ENCODE measurements at regions not wholly inside any gene's neighbourhood (a gene's known extent, or its start where the extent isn't known, plus 50 kb on each side); places are given as distances from the start of the nearest gene placed in this dataset.

DNA sequence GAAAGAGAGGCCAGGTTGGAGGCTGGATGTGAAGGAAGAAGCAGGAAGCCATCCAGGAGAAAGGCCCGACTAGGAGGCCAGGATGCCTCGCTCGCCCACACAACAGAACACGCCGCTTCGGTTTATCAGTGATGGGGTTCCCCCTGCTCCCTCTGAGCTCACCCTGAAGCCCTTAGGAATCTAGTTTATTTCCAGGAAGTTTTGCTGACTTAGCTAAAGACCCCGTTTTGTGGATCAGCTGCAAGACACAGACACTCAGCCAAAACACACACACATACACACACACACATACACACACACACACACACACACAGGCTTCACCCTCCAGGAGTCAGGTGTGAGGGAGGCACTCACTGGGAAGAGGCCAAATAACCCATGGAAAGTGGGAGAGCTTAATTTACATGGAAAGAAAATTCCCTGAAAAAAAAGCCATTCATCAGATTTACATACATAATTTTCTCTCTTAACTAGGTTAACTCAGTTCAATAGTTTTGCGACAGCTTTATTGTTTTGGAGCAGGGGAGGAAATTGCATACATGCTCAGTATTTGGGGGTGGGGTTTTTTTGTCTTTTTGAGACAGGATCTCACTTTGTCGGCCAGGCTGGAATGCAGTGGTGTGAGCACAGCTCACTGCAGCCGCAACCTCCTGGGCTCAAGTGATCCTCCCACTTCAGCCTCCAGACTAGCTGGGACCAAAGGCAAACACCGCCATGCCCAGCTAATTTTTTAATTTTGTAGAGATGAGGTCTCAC is 92.7 kb upstream of the HAND1 start:
- TF ChIP-seq, protein P1, sequence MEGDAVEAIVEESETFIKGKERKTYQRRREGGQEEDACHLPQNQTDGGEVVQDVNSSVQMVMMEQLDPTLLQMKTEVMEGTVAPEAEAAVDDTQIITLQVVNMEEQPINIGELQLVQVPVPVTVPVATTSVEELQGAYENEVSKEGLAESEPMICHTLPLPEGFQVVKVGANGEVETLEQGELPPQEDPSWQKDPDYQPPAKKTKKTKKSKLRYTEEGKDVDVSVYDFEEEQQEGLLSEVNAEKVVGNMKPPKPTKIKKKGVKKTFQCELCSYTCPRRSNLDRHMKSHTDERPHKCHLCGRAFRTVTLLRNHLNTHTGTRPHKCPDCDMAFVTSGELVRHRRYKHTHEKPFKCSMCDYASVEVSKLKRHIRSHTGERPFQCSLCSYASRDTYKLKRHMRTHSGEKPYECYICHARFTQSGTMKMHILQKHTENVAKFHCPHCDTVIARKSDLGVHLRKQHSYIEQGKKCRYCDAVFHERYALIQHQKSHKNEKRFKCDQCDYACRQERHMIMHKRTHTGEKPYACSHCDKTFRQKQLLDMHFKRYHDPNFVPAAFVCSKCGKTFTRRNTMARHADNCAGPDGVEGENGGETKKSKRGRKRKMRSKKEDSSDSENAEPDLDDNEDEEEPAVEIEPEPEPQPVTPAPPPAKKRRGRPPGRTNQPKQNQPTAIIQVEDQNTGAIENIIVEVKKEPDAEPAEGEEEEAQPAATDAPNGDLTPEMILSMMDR (IDR thresholded peaks at IDR 0.05), result no peak

DNA sequence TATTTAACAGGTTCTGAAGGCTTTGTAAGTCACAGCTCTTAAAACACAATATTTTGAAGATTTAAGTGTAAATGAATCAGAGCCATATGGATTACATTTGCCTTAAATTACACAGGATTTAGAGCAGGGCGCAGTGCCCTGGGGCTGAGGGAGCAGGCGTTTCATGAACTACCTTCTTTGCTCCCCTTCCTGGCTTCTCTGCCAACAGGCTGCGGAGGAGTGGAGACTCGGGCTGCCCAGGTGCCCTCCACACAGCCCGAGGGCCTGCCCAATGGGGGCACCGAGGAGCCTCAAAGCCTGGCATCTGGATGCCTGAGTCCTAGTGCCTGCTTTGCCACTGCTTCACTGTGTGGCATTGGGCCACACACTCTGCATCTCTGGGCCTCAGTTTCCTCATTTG is 90.6 kb upstream of the HAND1 start:
- TF ChIP-seq, protein P1 (IDR thresholded peaks at IDR 0.05), result no peak

DNA sequence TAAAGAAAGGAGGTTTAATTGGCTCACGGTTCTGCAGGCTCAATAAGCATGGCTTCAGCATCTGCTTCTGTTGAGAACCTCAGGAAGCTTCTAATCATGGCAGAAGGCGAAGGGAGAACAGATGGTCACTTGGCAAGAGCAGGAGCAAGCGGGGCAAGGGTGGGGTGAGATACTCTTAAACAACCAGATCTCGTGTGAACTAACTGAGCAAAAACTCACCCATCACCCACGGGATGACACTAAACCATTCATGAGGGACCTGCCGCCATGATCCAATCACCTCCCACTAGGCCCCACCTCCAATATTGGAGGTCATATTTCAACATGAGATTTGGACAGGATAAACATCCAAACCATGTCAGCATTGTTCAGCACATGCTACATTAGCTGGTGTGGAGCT is 89.1 kb upstream of the HAND1 start:
- TF ChIP-seq, protein P1 (IDR thresholded peaks at IDR 0.05), result no peak

DNA sequence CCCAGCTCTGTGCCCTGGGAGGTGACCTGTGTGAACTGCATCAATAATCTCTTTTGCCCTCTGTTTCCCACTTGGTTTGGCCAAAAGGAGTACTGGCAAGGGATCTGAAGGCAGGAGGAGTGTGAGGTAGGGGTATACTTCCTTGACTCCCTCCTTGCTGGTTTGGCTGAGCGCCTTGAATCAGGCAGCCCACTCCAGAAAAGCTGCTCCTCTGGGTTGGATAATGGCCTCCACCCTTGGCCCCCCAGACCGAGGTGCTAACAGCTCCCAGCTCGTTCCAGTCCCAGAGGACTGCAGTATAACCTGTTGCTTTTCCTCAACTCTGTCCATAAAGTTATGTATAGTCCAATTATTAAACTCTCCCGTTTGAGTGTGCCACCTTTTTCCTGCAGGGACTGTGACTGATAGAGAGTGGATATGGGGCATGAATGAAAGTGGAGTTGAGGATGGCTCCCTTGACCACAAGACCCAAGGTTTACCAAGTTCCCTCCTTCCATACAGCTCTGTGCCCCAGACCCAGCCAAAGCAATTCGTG is 88.2 kb upstream of the HAND1 start:
- TF ChIP-seq, protein P1 (IDR thresholded peaks at IDR 0.05), result no peak

DNA sequence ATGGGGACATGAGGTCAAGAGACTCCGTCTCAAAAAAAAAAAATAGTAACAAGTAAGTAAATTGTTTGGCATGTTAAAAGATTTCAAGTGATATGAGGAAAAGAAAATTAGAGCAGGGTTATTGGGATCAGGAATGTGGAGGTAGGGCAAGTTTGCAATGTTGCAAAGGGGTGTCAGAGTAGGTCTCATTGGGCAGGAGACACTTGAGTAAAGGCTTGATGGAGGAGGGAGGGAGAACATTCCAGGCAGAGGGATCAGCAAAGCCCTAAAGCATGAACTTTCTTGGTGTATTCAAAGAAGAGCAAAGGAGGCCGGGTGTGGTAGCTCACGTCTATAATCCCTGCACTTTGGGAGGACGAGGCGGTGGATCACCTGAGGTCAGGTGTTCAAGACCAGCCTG is 87.1 kb upstream of the HAND1 start:
- TF ChIP-seq, protein P1 (IDR thresholded peaks at IDR 0.05), result no peak

DNA sequence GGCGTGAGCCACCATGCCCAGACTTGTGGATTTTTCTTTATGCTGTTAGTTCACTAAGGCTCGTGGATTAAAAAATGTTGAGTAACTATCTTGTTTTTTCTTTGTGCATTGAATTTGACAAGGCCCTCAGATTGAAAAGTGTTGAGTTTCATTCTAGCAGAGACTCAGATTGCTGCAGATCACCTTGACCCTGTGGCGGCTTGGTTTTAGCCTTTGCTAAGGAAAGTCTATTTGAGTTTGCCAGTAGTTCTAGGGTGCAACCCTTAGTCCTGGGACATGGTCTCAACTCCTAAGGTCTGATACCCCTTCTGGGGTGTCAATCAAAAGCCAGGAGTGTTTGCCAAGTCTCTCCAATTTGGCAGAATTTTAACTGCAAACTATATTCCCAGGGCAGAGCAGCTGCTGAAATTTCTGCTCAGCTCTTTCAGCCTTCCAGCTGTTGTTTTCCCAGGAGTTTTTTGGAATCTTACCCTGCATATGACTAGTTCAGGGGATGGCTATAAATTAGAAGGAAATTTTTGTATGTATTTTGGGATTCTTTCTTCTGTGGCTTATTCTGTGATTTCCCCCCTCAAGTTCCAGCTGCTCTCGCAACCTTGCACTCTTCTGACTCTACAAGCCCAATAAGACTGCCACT is 84.3 kb upstream of the HAND1 start:
- TF ChIP-seq, protein P1 (IDR thresholded peaks at IDR 0.05), result no peak

DNA sequence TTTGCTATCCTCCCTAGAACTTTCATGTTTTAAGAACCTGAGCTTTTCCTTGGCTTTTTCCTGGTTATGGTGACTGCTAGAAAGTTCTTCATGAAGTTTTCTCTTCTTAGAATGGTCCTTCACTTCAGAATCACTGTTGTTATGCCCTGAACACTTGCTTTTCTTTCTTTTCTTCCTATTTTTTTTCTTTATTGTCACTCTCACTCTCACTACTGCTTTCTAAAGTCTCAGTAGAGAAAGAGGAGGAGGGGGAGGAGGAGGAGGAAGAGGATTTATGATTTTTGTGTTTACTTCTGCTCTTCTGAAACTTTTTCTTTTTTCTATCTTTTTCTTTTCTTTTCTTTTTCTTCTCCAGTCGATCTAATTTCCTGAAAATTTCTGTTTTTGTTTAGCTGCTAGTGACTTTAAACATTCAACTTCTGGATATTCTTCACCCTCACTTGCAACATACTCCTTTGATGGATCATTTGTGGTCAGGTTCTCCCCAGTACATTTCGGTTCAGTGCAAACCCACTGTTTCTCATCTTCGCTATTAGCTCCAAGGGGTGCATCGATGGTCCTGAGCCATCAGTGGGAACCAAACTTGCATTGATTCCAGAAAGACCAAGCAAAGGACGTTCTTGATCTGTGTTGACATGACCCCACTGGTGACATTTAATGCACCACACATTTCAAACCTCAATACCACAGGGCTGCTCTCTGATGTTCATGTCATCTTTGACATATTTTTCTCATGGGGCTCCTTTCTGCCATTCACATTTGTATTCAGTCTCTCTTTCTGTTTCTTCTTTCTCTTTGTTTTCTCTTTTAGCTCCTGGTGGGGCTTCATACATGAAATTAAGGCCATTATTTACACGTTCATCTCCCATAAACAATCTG is 81.6 kb upstream of the HAND1 start:
- TF ChIP-seq, protein P1 (IDR thresholded peaks at IDR 0.05), result no peak
